Posterior vena cava (tissue), 2 donors: ENCODE measurements at regions not wholly inside any gene's neighbourhood (a gene's known extent, or its start where the extent isn't known, plus 50 kb on each side); places are given as distances from the start of the nearest gene placed in this dataset.
"Not testable (repeated sequence)": the region's sequence is repeated elsewhere in the genome, so short reads cannot be mapped to it uniquely, and the experiment has no call there.

Source experiments
- DNase-seq: peaks from one replicate; pipeline ENCODE4 v3.0.0-alpha.2; 2020; ENCODE audit warnings: low spot score
- intact Hi-C, 2 donors: fragments of 100-400 bp; cut with DNase I; formaldehyde crosslinking; loops; one replicate each; pipeline versions ENCODE4 v1.14.1 to v1.14.2; 2022 to 2023
- donor health status: DM: yes; HTN: yes; CAD: no.
- donor health status: DM: yes; HTN: yes; CAD: no.

GRCh38 chr4:24228692-24229091 is 338.8 kb upstream of the PPARGC1A start:
- DNase-seq, result no peak
- intact Hi-C loops, result no loop called here

GRCh38 chr4:24226667-24227066 is 336.8 kb upstream of the PPARGC1A start:
- DNase-seq, result no peak
- intact Hi-C loops, result no loop called here

GRCh38 chr4:24226023-24226422 is 336.2 kb upstream of the PPARGC1A start:
- intact Hi-C loops, result no loop called here
- no peak for DNase-seq

GRCh38 chr4:24224446-24224845 is 334.6 kb upstream of the PPARGC1A start:
- intact Hi-C loops, result no loop called here
- DNase-seq, result no peak

- intact Hi-C loops, result no loop called here
- no peak for DNase-seq
Measured at GRCh38 chr4:24219209-24219608, 329.4 kb upstream of the PPARGC1A start.

GRCh38 chr4:24218566-24218965 is 328.7 kb upstream of the PPARGC1A start:
- intact Hi-C loops, result no loop called here
- DNase-seq, result no peak

- no peak for DNase-seq
- intact Hi-C loops, result no loop called here
Measured at GRCh38 chr4:24214796-24215195, 324.9 kb upstream of the PPARGC1A start.

GRCh38 chr4:24213961-24214360 is 324.1 kb upstream of the PPARGC1A start:
- DNase-seq, result no peak
- intact Hi-C loops, result no loop called here

- no peak for DNase-seq
- intact Hi-C loops, result no loop called here
Measured at GRCh38 chr4:24212642-24213041, 322.8 kb upstream of the PPARGC1A start.

- no peak for DNase-seq
- intact Hi-C loops, result no loop called here
Measured at GRCh38 chr4:24211856-24212255, 322.0 kb upstream of the PPARGC1A start.

GRCh38 chr4:24210332-24210902 is 320.6 kb upstream of the PPARGC1A start:
- intact Hi-C loops, result no loop called here
- DNase-seq, result peak; percentile 92

GRCh38 chr4:24209906-24210305 is 320.1 kb upstream of the PPARGC1A start:
- intact Hi-C loops, result no loop called here
- no peak for DNase-seq

GRCh38 chr4:24209131-24209530 is 319.3 kb upstream of the PPARGC1A start:
- intact Hi-C loops, result no loop called here
- no peak for DNase-seq

- intact Hi-C loops, result no loop called here
- no peak for DNase-seq
Measured at GRCh38 chr4:24208691-24209090, 318.8 kb upstream of the PPARGC1A start.

- intact Hi-C loops, DNase-seq: not testable (repeated sequence)
Measured at GRCh38 chr4:24204708-24205107, 314.9 kb upstream of the PPARGC1A start.

- DNase-seq, result no peak
- intact Hi-C loops, result no loop called here
Measured at GRCh38 chr4:24203926-24204325, 314.1 kb upstream of the PPARGC1A start.

- DNase-seq, result no peak
- intact Hi-C loops, result no loop called here
Measured at GRCh38 chr4:24202579-24202978, 312.7 kb upstream of the PPARGC1A start.

- no peak for DNase-seq
- intact Hi-C loops, result no loop called here
Measured at GRCh38 chr4:24197955-24198354, 308.1 kb upstream of the PPARGC1A start.

- no peak for DNase-seq
- intact Hi-C loops, result no loop called here
Measured at GRCh38 chr4:24196785-24197184, 306.9 kb upstream of the PPARGC1A start.

GRCh38 chr4:24195991-24196736 is 306.3 kb upstream of the PPARGC1A start:
- intact Hi-C loops, result no loop called here
- DNase-seq, result no peak

GRCh38 chr4:24192018-24192641 is 302.3 kb upstream of the PPARGC1A start:
- DNase-seq, result no peak
- intact Hi-C loops, result no loop called here
